ENCODE measurements at regions not wholly inside any gene's neighbourhood (a gene's known extent, or its start where the extent isn't known, plus 50 kb on each side); places are given as distances from the start of the nearest gene placed in this dataset.

GRCh38 chr2:160652236-160652635 lies 158.6 kb upstream of the RBMS1 start:
- TF ChIP-seq CTCF (IDR thresholded peaks at IDR 0.05) (no peak), EZH2 (IDR thresholded peaks at IDR 0.05; ENCODE audit: borderline replicate concordance, insufficient read depth, low read depth, low read length, poor library complexity, severe bottlenecking) (no peak)

All from B cell (primary cell).